ENCODE measurements at regions not wholly inside any gene's neighbourhood (a gene's known extent, or its start where the extent isn't known, plus 50 kb on each side); places are given as distances from the start of the nearest gene placed in this dataset.
A peak's percentile ranks its signal among the peaks of the same experiment; 100 is the strongest.

DNA sequence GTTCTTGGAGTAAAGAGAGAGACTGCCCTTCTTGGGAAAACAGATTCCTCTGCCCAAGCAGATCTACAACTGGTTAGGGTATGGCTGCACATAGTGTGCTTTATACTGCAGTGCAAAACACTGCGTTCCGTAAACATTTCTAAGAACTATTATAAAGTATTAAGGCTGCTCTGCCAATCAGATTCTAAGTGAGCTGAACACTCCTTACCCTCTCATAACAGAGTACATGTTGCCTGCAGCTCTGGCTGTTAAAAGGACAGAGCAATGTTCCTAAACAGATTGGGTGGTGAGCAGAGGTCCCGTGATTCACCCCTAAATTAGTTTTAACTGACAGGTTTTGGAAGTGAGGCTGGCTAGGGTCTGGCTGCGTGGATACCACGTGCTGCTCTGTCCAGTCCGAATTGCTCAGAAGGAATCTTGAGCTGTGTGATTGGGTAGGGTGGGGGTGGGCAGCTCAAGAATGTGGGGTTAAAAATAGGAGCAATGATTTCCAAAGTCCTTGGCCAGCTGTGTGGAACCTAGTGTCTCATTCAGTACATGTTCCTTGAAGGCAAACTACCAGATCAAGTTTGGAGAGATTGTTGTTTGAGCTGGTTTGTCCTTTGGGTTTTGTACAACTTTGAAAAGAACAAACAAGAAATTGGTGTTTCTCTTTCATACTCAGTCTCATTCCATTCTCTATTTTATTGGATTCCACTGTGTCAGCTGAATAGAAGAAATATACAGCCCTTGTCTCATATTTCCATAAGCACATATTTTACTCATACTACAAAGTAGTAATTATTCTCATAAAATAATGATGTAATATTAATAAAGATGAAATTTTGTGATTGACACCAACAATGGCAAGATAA, 497.6 kb upstream of the CD180 start:
- DNase-seq (ENCODE audit: low read depth): no peak

DNA sequence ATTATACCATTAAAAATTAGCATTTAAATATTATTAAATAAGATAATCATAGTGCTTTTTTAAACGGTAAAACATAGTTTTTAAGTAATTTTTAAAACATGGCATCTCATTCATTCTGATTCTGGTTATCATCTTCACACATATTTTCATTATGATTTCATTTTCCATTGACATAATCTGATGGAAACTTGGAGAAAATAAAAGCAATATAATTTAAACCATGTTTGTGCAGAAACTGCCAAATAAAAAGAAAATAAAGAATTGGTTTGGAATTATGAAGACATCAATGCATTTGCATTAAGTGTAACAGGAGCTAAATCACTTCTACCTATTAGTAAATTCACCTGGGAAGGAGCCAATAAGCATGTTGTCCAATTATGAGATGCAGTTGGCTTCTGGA, 490.1 kb upstream of the CD180 start:
- no peak for DNase-seq (ENCODE audit: low read depth)

DNA sequence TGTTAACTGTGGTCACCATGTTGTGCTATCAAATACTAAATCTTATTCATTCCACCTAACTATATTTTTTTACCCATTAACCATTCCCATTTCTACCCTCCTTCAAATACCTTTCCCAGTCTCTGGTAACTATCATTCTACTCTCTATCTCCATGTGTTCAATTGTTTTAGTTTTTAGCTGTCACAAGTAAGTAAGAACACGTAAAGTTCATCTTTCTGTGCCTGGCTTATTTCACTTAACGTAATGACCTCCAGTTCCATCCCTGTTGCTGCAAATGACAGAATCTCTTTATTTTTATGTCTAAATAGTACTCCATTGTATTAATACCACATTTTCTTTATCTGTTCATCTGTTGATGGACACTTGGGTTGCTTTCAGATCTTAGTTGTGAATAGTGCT, 485.1 kb upstream of the CD180 start:
- no peak for DNase-seq (ENCODE audit: low read depth)

DNA sequence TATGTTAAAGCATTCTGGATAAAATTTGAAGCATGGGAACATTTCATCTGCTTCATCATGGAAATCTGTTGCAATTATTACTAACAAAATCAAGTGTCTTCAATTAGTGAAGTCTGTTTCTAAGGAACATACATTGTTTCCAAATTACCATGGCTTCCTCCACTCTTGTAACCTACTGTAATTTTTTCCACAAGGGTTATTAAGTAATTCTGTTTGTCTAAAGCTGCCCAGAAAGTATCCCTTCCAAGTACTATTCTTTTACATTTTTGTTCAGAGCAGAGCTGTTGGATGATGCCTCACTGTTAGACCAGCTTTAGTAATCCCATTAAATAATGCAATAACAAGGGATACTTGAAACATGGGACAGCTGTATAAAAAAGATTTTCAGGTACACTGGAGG, 483.5 kb upstream of the CD180 start:
- no peak for DNase-seq (ENCODE audit: low read depth)

DNA sequence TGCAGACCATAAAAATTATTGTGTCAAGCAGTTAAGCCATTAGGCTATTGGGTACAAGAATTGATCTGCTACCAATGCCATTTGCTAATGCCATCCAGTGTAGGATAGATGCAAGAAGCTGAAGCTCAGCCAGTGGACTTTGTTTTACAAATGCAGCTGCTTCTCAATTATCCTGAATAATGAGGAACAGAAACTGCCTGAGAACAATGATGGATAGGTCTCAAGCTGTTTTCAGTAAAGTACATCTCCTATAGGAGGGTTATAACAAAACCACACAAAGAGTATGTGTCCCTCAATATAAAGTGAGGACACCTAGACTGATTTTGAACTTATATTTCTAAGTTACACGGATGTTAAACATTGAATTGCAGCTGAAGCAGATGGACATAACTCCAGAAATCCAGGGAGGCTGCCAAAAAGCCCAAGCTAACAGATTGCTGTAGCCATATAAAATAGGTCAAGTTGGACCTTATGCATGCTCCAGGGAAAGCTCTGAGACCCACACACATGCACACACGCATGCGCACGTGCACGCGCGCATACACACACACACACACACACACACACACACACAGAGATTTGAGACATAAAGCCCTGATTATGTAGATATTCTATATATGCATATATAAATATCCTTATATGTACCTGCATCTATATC, 482.7 kb upstream of the CD180 start:
- DNase-seq (ENCODE audit: low read depth): no peak

DNA sequence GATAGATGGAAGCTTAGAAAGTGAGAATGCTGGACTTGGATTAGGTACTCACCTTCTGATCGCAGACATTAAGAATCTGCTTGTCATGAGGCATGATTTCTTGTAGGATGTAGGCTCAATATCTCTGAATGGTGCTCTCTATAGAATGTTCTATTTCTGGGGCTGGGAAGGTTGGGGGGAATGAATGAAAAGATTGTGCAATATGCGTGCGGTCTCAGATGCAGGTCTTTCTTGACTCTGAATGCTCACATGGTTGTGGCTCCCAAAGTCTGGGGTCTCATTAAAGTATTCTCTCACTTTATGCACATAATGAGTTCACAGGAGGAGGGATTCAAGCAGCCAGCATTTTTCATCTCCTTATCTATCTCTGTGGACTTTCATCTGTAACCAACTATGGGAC, 482.0 kb upstream of the CD180 start:
- DNase-seq (ENCODE audit: low read depth): no peak

DNA sequence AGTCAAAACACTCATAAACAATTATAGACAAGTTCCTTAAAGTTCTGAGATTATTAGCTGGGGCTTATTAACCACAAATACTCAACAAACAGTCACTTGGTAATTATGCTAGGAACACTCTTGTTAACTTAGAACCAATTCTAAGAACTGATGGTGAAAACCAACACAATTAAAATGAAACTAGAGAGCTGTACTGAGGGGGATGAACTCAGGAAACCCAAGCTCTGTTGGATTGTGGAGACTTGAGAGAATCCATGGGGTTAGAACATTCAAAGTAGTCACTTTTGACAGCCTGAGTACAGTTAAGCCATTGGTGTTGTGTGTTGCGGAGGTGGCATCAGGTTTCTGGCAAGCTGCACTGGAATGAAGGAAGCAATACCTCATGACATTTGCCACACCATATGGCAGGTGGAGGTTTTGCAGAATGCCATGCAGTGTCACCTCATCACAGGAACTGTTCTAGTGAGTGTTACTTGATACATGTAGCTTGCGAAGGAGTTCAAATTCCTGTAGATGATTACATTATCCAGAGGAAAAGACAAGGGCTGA, 480.9 kb upstream of the CD180 start:
- DNase-seq (ENCODE audit: low read depth): no peak

DNA sequence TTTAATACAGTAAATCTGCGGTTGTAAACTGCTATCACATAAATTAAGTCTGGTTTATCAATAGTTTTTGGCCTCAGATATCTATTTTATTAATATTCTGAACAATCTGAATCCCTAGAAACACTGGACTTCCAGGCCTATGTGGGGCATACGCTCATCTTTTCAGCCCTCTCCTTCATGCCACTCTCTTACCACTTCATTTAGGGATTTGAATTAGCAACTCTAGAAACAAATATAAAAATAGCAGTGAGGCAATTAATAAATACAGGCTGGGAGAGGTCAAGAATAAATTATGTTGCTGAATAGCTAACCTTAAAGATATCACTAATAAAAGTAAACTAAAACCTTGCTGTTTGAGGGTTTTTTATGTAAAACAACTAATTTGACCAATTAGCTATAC, 480.3 kb upstream of the CD180 start:
- DNase-seq (ENCODE audit: low read depth): no peak

DNA sequence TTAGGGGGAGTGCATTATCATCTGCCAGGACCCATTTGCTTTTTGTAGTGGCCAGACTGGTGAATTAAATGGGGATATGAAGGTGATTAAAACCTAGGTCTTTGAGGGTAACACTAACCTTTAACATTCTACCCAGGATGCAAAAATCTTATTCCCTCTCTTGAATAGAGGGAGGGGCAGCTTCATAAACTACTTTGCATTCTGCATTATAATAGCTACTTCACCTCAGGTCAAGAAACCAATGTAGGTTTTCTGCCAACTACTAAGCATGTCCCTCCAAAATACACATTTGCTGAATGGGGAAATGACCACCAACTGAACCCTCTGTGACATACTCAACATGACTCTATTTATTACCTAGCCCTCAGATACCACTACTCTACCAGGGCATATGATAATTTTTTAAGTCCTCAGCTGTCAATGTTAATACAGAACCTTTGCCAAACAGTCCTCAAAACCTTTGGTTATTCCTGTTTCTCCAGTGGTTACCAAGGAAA, 477.6 kb upstream of the CD180 start:
- no peak for DNase-seq (ENCODE audit: low read depth)

DNA sequence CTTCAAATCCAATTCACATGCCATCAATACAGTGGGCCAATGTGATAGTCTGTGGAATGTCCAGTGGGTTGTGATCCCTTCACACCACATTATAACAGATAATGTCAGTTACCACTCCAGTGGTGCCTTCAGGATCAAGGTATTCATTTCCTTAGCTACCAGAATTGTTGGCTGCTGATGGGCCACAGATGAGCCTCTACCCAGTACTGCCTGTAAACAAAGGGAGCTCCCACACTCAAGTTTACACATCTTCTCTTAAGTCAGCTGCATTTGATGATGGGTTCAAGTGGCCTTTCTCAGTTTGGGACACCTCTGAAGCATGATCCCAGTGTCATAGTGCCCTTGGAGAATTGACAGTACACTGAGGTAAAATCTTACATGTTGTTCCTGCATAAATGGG, 477.0 kb upstream of the CD180 start:
- no peak for DNase-seq (ENCODE audit: low read depth)

DNA sequence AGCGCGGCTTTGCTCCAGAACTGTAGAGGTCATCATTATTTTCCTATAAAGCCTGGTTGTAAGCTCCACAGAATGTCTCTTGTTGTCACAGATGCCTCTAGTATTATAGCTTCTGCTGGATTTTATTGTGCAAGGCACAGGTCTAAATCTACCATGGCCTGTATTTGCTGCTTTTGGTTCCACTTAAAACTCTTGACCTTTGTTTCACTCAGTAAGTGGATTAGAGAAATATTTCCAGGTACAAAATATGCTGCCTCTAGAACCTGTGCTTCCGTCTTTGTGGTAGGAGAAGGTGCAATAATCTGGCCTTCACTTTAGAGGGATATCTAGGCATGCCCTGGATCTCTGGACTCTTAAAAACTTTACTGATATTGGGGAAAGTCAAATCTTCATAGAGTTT, 476.6 kb upstream of the CD180 start:
- DNase-seq (ENCODE audit: low read depth): no peak

DNA sequence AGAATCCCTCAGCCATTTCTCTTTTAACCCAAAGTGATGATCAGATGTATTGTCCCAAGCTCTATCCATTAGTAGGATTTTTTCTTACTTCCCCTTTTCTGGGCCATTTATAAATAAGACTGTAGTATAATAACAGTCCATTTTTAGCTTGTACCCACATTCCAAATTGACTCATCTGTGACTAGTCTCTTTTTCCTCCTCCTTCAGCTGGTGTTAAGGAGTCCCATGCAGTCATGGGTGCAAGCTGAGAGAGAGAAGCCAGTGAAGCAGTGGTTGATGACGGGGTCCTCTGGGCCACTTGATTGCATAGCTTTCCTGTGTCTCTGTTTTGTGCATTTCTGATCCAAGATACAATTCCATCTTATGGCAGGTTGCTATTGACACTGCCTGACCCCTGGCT, 476.0 kb upstream of the CD180 start:
- DNase-seq (ENCODE audit: low read depth): no peak

DNA sequence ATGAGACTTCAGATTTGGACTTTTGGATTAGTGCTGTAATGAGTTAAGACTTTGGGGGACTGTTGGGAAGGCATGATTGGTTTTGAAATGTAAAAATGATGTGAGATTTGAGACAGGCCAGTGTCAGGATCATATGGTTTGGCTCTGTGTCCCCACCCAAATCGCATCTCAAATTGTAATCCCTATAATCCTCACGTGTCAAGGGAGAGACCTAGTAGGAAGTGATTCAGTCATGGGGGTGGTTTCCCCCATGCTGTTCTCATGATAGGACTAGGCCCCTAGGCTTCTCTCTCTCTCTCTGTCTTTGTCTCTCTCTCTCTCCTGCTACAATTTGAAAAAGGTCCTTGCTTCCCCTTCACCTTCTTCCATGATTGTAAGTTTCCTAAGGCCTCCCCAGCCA, 473.3 kb upstream of the CD180 start:
- DNase-seq (ENCODE audit: low read depth): no peak

DNA sequence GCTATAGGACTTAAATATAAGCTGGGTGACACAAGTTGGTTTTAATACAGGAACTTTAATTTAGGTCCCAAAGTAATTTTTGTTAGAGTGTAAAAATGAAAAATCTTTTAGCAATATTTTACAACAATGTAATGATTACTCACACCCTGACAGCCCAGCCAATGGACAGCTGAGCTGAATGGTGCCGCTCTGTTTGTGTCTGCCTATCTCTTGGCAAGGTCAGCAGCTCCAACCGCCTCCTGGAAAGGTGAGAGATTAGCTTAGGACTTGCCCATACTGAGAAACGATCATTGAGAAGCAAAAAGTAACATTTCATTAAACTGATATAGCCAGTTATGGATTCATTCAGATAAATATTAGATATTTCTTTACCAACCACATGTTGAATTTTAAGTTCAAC, 463.6 kb upstream of the CD180 start:
- DNase-seq (ENCODE audit: low read depth): no peak

DNA sequence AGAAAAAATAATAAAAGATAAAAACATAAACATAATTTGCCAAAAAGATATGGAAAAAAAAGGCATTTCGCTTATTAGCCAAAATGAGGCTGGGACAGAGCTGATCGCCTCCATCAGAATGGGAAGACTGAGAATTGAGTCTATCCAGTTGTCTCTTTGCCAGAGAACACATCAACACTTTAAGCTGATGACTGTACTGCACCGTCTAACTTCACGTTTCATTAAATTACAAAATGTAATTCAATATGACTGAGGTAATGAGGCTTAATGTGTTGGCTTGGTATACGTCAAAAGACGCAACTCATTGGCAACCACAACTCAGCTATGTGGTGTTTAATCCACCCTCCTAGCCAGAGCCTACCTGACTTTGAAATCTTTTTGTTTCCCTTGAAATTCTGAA, 462.7 kb upstream of the CD180 start:
- DNase-seq (ENCODE audit: low read depth): no peak

DNA sequence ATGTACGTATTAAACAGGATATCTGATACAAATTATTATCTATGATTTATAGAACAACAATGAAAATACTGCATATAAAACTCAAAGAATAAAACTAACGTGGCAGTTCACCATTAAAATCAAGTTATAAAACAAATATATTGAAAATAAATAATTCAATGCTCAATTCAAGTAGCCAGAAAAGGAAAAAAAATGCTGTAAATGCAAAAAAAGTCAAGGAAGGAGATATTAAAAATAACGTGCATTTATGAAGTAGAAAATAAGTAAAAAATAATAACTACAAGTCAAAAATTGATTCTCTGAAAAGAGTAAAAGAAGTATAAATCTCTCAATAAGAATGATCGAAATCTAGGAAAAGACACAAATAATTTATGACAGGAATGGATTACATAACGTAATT, 460.5 kb upstream of the CD180 start:
- DNase-seq (ENCODE audit: low read depth): no peak

DNA sequence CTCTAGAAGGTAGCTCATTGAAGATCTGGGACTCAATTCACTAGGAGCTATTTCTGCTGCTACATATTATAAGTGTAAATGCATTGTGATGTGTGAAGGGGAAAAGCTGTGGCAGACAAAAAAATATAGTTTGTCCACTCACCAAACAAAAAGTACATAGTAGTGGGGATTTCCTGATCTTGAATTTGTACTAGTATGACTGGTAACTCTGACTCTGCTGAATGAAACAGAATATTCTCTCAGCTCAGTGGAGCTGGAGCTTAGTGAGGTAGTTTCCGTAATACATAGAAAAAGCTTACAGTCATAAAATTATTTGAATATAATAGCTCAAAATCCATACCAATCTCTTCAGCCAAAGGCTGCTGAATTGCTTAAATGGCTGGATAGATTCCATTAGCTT, 455.6 kb upstream of the CD180 start:
- no peak for DNase-seq (ENCODE audit: low read depth)

DNA sequence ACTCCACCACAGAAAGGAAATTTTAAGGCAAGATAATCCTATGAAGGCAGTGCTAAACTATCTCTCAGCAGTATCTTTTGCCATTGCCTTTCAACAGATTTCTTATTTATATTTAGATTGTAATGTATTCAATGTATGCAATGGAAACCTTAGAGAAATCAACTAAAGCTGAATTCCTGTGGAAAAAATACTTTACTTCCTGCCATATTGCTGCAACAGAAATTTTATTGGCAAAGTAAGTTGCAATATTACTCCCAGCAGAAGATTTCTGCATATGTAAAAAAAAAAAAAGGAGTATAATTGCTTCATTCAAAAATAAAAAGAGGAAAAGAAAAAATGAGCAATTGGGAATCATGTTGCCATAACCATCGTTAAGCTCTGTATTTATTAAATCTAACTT, 454.6 kb upstream of the CD180 start:
- DNase-seq (ENCODE audit: low read depth): no peak

DNA sequence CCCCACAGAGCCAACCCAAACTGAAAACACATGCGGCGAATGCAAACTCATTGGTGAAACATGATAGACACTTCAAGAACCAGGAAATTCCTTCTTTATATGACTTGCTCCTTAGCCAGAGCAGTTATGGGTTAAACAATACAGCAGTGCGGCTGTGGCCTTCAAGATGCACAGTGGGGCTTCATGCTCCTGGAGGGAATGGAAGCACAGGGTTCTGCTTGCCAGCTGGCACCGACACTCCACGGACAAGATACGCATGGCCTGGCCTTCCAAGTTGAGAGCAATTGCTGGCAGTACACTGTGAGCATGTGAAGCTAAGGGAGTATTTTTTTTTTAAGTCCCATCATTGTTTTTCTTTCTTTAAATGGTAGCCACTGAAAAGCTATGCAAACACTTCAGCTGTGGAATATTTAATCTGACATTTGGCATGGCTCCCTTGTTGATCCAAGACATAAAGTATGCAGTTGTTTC, 451.6 kb upstream of the CD180 start:
- DNase-seq (ENCODE audit: low read depth): peak; percentile 23

DNA sequence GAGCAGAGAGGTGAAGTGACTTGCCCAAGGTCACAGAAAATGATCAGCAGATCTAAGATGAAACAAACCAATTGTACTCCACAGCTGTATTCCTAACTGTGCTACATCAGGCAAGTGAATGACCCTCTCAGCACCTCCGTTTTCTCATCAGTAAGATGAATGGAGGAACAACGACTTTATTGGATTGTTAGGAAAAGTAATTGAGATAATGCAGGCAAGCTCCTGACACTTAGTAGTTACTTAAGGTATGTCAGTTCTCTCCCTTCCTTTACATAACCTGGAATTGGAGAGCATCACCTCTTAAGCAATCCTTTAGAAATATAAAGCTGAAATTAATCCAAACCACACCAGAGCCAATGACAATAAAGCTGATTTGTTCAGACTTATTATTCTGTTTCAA, 451.2 kb upstream of the CD180 start:
- no peak for DNase-seq (ENCODE audit: low read depth)

DNA sequence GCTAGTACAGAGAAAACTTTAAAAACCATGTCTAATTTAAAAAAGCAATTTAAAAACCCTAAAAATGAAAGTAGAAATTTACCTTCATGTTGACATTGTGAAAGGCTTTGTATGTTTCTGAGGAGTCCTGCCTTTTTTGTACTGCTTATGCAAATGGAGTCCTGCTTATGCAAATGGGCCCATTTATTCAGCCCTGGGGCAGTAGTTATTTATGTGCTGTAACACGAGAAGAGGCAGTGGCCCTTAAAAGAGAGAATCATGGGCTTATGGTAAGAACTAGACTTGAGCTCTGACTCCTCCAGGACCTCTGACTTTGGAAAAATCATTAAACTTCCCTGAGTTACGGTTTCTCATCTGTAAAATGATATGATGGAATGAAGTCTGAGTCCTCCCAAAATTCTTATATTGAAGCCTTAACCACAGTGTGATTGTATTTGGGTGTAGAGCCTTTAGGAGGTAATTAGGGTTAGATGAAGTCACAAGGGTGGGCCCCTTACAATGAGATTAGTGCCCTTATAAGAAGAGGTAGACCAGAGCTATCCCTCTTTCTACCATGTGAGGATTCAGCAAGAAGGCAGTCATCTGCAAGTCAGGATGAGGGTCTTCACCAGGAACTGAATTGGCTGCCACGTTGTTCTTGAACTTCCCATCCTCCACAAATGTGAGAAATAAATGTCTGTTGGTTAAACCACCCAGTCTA, 447.8 kb upstream of the CD180 start:
- DNase-seq (ENCODE audit: low read depth): no peak

DNA sequence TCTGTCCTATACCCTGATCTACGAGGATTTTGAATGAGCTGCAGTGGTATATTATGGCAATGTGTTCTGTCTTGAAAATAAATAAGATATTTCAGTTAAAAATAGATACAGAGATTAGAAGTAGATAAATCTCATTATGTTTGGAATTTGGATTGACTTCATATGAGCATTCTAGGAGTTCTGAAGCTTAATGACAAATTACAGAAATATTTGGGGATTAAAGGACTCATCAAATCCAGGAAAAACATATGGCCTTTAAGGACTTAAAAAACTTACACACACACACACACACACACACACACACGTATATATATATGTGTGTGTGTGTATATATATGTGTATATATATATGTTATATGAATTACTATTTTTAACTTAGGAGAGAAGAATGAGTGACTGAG, 446.9 kb upstream of the CD180 start:
- DNase-seq (ENCODE audit: low read depth): no peak

DNA sequence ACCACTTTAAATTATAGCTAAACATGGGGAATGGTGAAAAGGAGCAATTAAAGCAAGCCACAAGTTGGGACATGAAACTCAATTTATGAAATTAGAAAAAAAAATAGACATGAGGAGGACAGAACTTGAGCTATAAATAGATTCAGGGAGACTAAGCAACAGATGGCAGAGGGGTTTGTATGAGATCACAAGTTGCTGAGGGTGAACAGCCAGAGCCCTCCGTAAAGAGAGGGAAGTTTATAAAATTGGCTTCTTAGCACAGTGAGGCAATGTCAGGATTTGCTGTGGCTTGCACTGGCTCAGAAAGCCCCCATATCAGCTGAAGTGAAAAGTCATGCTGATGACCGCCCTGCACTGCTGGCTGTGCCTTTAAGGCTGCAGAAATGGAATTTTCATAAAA, 443.4 kb upstream of the CD180 start:
- no peak for DNase-seq (ENCODE audit: low read depth)
